Stomach (tissue), 8 donors: ENCODE measurements at regions not wholly inside any gene's neighbourhood (a gene's known extent, or its start where the extent isn't known, plus 50 kb on each side); places are given as distances from the start of the nearest gene placed in this dataset.

Experiments
- DNase-seq, 2 donors: peaks; one replicate each; pipeline versions ENCODE4 v3.0.0 to v3.0.0-alpha.2; 2013 to 2019
- H3K27ac ChIP-seq, 5 donors: fragments of 200-600 bp in 4 of 5; sonication (generic) in 4 of 5; one replicate each; pipeline ENCODE4 v1.5.1; 2013 to 2019; ENCODE audit warnings: mild to moderate bottlenecking in 1 of 5, moderate library complexity in 1 of 5
- H3K27me3 ChIP-seq, 3 donors: fragments of 200-600 bp; sonication (generic); one replicate each; pipeline ENCODE4 v1.5.1; 2017 to 2019; ENCODE audit warnings: mixed run types in 1 of 3
- H3K36me3 ChIP-seq, 4 donors: fragments of 200-600 bp; sonication (generic); 1 replicate in 3 of 4; 2 replicates in 1 of 4; pipeline ENCODE4 v1.5.1; 2016 to 2019
- H3K4me1 ChIP-seq, 4 donors: fragments of 200-600 bp; sonication (generic); one replicate each; pipeline ENCODE4 v1.5.1; 2016 to 2019
- H3K4me3 ChIP-seq, 4 donors: fragments of 200-600 bp; sonication (generic) in 3 of 4; one replicate each; pipeline ENCODE4 v1.5.1; 2016 to 2019; ENCODE audit warnings: mild to moderate bottlenecking in 1 of 4
- H3K9me3 ChIP-seq, 4 donors: fragments of 200-600 bp; sonication (generic); one replicate each; pipeline ENCODE4 v1.5.1; 2016 to 2019
- CTCF ChIP-seq, 7 experiments: fragments of 450-650 bp in 4 of 7; fragments of 200-600 bp in 3 of 7; sonication (generic) in 3 of 7; IDR thresholded peaks; one replicate each; pipeline ENCODE4 v1.5.1; 2016 to 2019; ENCODE audit warnings: antibody characterized with exemption in 7 of 7, control low read depth in 2 of 7, mild to moderate bottlenecking in 1 of 7
- EP300 ChIP-seq: sonication (generic); formaldehyde crosslinking; IDR thresholded peaks from one replicate; pipeline ENCODE4 v1.6.1; 2017; ENCODE audit warnings: antibody characterized with exemption
- POLR2A ChIP-seq, 4 donors: fragments of 450-650 bp; IDR thresholded peaks; one replicate each; pipeline ENCODE4 v1.6.1; 2016; ENCODE audit warnings: antibody characterized with exemption in 4 of 4, control low read depth in 2 of 4, mild to moderate bottlenecking in 1 of 4, moderate library complexity in 1 of 4
- POLR2AphosphoS5 ChIP-seq, 3 donors: sonication (generic); formaldehyde crosslinking; IDR thresholded peaks; one replicate each; pipeline ENCODE4 v1.6.1; 2016; ENCODE audit warnings: antibody characterized with exemption in 3 of 3
- WGBS, 5 donors: extraction: QIAGEN DNeasy Blood & Tissue Kit in 3 of 5; methylation state at CpG; one replicate each; pipeline versions ENCODE4 v1.1.5 to v1.1.7; 2013 to 2018; 5-methylcytosine and 5-hydroxymethylcytosine counted together
- intact Hi-C: fragments of 100-400 bp; cut with DNase I; formaldehyde crosslinking; loops from one replicate; pipeline ENCODE4 v1.15.1; 2023; ENCODE audit warnings: low total_unique reads
- donor health status: healthy with polysubstance abuse.
- donor health status: Bipolar disorder and iron deficiency.
- donor health status: healthy.

GRCh38 chr3:157639756-157640426 is 136.7 kb upstream of the VEPH1 start:
- Histone ChIP-seq H3K4me3 (no peak overlapping the region), H3K27ac (no peak overlapping the region), H3K9me3 (peaks cover 5 to 17% (median 9%) of the 10 kb centered on the region in 4 donors), H3K4me1 (no peaks in the 10 kb centered on the region), H3K27me3 (no peaks in the 10 kb centered on the region), H3K36me3 (no peaks in the 10 kb centered on the region)
- WGBS, 5 donors = 71 to 92% (median 78%) methylated on average over 2 of the region's 2 CpGs
- intact Hi-C loops = no loop called here
- no peak for TF ChIP-seq CTCF (IDR thresholded peaks at IDR 0.05)
- no peak for TF ChIP-seq EP300
- TF ChIP-seq POLR2A (IDR thresholded peaks at IDR 0.05) = no peak
- TF ChIP-seq POLR2AphosphoS5 (IDR thresholded peaks at IDR 0.05) = no peak
- DNase-seq = no peak

GRCh38 chr3:157637866-157638265 is 134.7 kb upstream of the VEPH1 start:
- no peaks in the 10 kb centered on the region for H3K27me3 ChIP-seq
- 35 to 46% (median 45%) methylated on average over 1 of the region's 1 CpG for WGBS, 5 donors
- intact Hi-C loops = no loop called here
- DNase-seq = no peak
- H3K9me3 ChIP-seq = peaks cover 5 to 17% (median 9%) of the 10 kb centered on the region in 4 donors
- no peaks in the 10 kb centered on the region for H3K4me1 ChIP-seq
- no peak overlapping the region for H3K4me3 ChIP-seq
- no peaks in the 10 kb centered on the region for H3K36me3 ChIP-seq
- no peak overlapping the region for H3K27ac ChIP-seq
- TF ChIP-seq CTCF (IDR thresholded peaks at IDR 0.05) = no peak
- TF ChIP-seq POLR2AphosphoS5 (IDR thresholded peaks at IDR 0.05) = no peak
- no peak for TF ChIP-seq POLR2A (IDR thresholded peaks at IDR 0.05)
- TF ChIP-seq EP300 = no peak

GRCh38 chr3:157633241-157633640 is 130.0 kb upstream of the VEPH1 start:
- no peak for TF ChIP-seq EP300
- Histone ChIP-seq H3K9me3 (peaks cover 0 to 10% (median 7%) of the 10 kb centered on the region in 4 donors), H3K27me3 (peaks cover 0 to 22% (median 5%) of the 10 kb centered on the region in 3 donors), H3K4me3 (no peak overlapping the region), H3K36me3 (no peaks in the 10 kb centered on the region), H3K4me1 (no peaks in the 10 kb centered on the region), H3K27ac (no peak overlapping the region)
- no peak for DNase-seq
- WGBS, 5 donors = 50 to 93% (median 78%) methylated on average over 2 of the region's 2 CpGs
- intact Hi-C loops = no loop called here

DNA sequence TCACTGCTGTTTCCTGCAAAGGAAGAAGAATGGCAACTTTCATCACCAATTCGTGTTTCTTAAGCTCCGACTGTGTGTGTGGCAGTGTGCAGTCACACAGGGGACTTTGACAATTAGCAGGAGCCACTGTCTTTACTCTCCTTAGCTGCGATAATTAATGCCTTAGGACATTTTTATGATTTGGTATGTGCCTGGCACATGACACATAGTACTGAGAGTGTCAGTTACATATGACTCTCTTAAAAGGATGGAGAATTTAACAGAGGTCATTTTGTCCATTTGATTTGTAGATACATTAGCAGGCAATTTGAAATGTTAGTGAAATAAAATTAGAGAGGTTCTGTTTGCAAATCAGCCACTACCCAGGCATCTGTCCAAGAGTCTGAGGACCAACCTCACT is 128.9 kb upstream of the VEPH1 start:
- intact Hi-C loops = no loop called here
- Histone ChIP-seq H3K27me3 (peaks cover 0 to 22% (median 5%) of the 10 kb centered on the region in 3 donors), H3K4me3 (no peak overlapping the region), H3K27ac (no peak overlapping the region), H3K36me3 (no peaks in the 10 kb centered on the region), H3K9me3 (peaks cover 0 to 2% (median 0%) of the 10 kb centered on the region in 4 donors), H3K4me1 (no peaks in the 10 kb centered on the region)
- no peak for TF ChIP-seq CTCF (IDR thresholded peaks at IDR 0.05)
- no peak for TF ChIP-seq POLR2A (IDR thresholded peaks at IDR 0.05)
- no peak for TF ChIP-seq POLR2AphosphoS5 (IDR thresholded peaks at IDR 0.05)
- no peak for TF ChIP-seq EP300
- no peak for DNase-seq
- WGBS, 5 donors = 36 to 47% (median 44%) methylated on average over 3 of the region's 3 CpGs

GRCh38 chr3:157631478-157631877 is 128.3 kb upstream of the VEPH1 start:
- no peak overlapping the region for H3K4me3 ChIP-seq
- intact Hi-C loops = no loop called here
- no peaks in the 10 kb centered on the region for H3K36me3 ChIP-seq
- TF ChIP-seq CTCF (IDR thresholded peaks at IDR 0.05) (no peak), EP300 (no peak), POLR2A (IDR thresholded peaks at IDR 0.05) (no peak), POLR2AphosphoS5 (IDR thresholded peaks at IDR 0.05) (no peak)
- H3K4me1 ChIP-seq = no peaks in the 10 kb centered on the region
- 16 to 28% (median 23%) methylated on average over 8 of the region's 8 CpGs for WGBS, 5 donors
- no peak overlapping the region for H3K27ac ChIP-seq
- no peak for DNase-seq
- no peaks in the 10 kb centered on the region for H3K9me3 ChIP-seq
- peaks cover 0 to 27% (median 5%) of the 10 kb centered on the region in 3 donors for H3K27me3 ChIP-seq
